Lower leg skin (tissue), 4 donors: ENCODE measurements at regions not wholly inside any gene's neighbourhood (a gene's known extent, or its start where the extent isn't known, plus 50 kb on each side); places are given as distances from the start of the nearest gene placed in this dataset.

Source experiments
- DNase-seq, 2 donors: peaks; one replicate each; pipeline ENCODE4 v3.0.0-alpha.2; 2019; ENCODE audit warnings: low spot score in 2 of 2
- H3K4me3 ChIP-seq: fragments of 200-600 bp; sonication (generic); 2 replicates; pipeline ENCODE4 v1.5.1; 2017; ENCODE audit warnings: mild to moderate bottlenecking, low read depth; ENCODE audit not compliant: poor library complexity, severe bottlenecking
- CTCF ChIP-seq, 3 donors: fragments of 450-650 bp; IDR thresholded peaks; one replicate each; pipeline ENCODE4 v1.5.1; 2016; ENCODE audit warnings: antibody characterized with exemption in 3 of 3, mild to moderate bottlenecking in 3 of 3, moderate library complexity in 2 of 3
- POLR2A ChIP-seq, 2 donors: fragments of 450-650 bp; IDR thresholded peaks; one replicate each; pipeline ENCODE4 v1.6.1; 2016 to 2017; ENCODE audit warnings: antibody characterized with exemption in 2 of 2, mild to moderate bottlenecking in 1 of 2, moderate library complexity in 1 of 2
- WGBS, 2 donors: methylation state at CpG; one replicate each; pipeline ENCODE4 v1.1.5; 2018; 5-methylcytosine and 5-hydroxymethylcytosine counted together
- intact Hi-C: fragments of 100-400 bp; cut with DNase I; formaldehyde crosslinking; loops from one replicate; pipeline ENCODE4 v1.15.0; 2023; ENCODE audit warnings: low total_unique reads

- intact Hi-C loops, result no loop called here
- 50 to 59% methylated on average over 4 of the region's 4 CpGs for WGBS, 2 donors
- DNase-seq, result no peak
- TF ChIP-seq CTCF (IDR thresholded peaks at IDR 0.05) (no peak), POLR2A (IDR thresholded peaks at IDR 0.05) (no peak)
- no peak overlapping the region for H3K4me3 ChIP-seq
Measured at GRCh38 chr5:53359916-53360517, 120.4 kb upstream of the FST start.

GRCh38 chr5:53360811-53361210 is 119.6 kb upstream of the FST start:
- no peak for DNase-seq
- no peak for TF ChIP-seq CTCF (IDR thresholded peaks at IDR 0.05)
- no peak for TF ChIP-seq POLR2A (IDR thresholded peaks at IDR 0.05)
- intact Hi-C loops, result no loop called here
- no peak overlapping the region for H3K4me3 ChIP-seq

GRCh38 chr5:53361708-53362107 is 118.7 kb upstream of the FST start:
- 78 to 87% methylated on average over 4 of the region's 4 CpGs for WGBS, 2 donors
- intact Hi-C loops, result no loop called here
- TF ChIP-seq CTCF (IDR thresholded peaks at IDR 0.05) (no peak), POLR2A (IDR thresholded peaks at IDR 0.05) (no peak)
- no peak for DNase-seq
- H3K4me3 ChIP-seq, result no peak overlapping the region

- DNase-seq, result peak in 1 of 2 donors; percentile 38
- intact Hi-C loops, result no loop called here
- TF ChIP-seq CTCF (IDR thresholded peaks at IDR 0.05) (no peak), POLR2A (IDR thresholded peaks at IDR 0.05) (no peak)
- H3K4me3 ChIP-seq, result no peak overlapping the region
- 25 to 27% methylated on average over 5 of the region's 5 CpGs for WGBS, 2 donors
Measured at GRCh38 chr5:53362521-53362941, 117.9 kb upstream of the FST start.

- DNase-seq, result no peak
- no peak overlapping the region for H3K4me3 ChIP-seq
- intact Hi-C loops, result no loop called here
- 38 to 46% methylated on average over 3 of the region's 3 CpGs for WGBS, 2 donors
- no peak for TF ChIP-seq CTCF (IDR thresholded peaks at IDR 0.05)
- no peak for TF ChIP-seq POLR2A (IDR thresholded peaks at IDR 0.05)
Measured at GRCh38 chr5:53364061-53364460, 116.4 kb upstream of the FST start.

GRCh38 chr5:53366245-53366644 is 114.2 kb upstream of the FST start:
- TF ChIP-seq CTCF (IDR thresholded peaks at IDR 0.05), result no peak
- no peak for TF ChIP-seq POLR2A (IDR thresholded peaks at IDR 0.05)
- intact Hi-C loops, result no loop called here
- 94 to 95% methylated on average over 5 of the region's 5 CpGs for WGBS, 2 donors
- no peak for DNase-seq
- no peak overlapping the region for H3K4me3 ChIP-seq
